GM19397 (cell line): ENCODE measurements at regions not wholly inside any gene's neighbourhood (a gene's known extent, or its start where the extent isn't known, plus 50 kb on each side); places are given as distances from the start of the nearest gene placed in this dataset.
"Not testable (repeated sequence)": the region's sequence is repeated elsewhere in the genome, so short reads cannot be mapped to it uniquely, and the experiment has no call there.

Experiments used
- ATAC-seq: cut with Tn5 transposase; IDR thresholded peaks from one replicate; pipeline ENCODE4 v1.9.1; 2021; ENCODE audit warnings: mild to moderate bottlenecking, moderate library complexity; ENCODE audit not compliant: unreplicated experiment

DNA sequence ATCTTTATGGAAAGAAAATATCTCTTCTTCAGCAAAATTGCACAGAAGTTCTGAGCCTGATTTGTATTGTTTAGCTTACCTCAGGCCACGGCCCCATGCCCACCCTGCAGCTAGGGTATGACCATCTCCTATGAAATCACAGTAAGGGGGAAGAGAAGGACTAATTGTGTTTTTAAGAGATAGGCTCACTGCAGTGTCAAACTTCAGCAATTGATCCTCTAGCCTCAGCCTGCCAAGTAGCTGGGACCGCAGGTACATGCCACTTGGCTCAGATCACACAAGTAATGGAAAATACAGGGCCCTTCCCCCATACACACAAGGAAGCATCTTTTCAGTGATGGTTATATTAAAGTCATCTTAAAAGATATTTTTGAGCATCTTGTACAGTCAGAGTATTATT is 60.0 kb downstream of the DMAC1 start:
- no peak for ATAC-seq

- no peak for ATAC-seq
Observed at GRCh38 chr9:7735311-7735710, 64.3 kb downstream of the DMAC1 start.

DNA sequence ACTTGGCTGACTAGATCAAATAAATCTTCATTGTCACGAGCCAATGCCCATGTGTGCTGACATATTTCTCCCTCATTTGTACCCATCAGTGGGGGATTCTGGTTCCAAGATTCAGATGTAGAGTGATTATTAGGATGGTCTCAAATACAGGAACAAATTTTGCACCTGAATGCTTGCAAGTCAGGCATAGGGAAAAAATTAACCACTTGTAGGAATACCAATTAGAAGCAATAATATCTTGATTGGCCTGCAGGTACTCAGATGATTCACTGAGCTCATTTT is 69.5 kb downstream of the DMAC1 start:
- no peak for ATAC-seq

DNA sequence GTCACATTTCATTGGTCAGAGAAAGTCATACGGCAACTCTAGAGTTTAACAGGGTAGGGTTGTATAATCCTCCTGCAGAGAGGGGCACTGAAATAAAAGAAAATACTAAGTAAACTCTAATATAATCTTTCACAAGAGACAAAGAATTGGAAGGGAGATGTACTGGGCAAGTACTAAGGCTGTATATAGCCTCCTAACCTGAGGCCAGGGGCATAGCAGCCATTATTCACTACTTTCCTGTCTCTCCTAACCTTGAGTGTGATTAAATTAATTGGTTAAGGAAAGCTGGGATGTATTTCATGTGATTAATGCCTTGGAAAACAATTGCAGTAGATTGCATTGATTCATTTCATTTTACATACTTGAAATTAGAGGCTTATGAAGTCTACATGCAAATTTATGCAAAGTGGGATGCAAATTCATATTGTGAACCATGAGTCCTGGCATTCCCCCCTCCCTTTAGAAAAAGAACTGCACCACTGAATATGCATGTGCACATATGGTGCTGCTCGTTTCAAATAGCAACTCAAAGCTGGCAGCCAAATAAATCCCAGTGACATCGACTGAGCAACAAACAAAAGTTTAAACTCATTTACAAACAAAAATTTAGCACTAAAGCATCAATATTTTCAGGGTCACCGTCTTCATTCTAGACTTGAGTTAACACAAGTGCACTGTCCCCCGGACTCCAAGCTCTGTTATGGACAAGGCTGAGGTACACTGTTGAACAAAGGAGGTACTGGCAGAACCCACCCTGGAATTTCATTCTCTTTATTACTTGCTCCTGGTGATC is 70.0 kb downstream of the DMAC1 start:
- no peak for ATAC-seq

- ATAC-seq, result no peak
Observed at GRCh38 chr9:7721291-7721690, 78.3 kb downstream of the DMAC1 start.

- ATAC-seq, result not testable (repeated sequence)
Observed at GRCh38 chr9:7713088-7713487, 86.5 kb downstream of the DMAC1 start.

- no peak for ATAC-seq
Observed at GRCh38 chr9:7710686-7711085, 88.9 kb downstream of the DMAC1 start.

DNA sequence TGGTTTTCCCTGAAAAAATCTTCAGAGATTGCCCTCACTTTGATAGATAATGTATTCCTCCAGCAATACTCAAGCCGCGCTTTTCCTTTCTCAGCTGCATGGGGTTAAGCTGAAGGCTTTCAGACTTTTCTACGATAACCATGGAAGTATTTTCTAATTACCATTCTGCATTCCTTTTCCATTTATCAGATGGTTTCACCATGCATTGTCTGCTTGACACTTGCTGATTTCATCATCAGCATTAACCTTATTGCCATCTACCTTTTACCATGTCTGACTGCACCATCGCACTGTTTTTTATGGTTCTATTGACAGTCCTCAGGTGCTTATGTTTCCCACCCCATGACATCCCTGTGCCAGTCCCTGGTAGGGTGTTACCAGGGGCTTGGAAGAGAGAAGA is 91.6 kb downstream of the DMAC1 start:
- ATAC-seq, result no peak

GRCh38 chr9:7704543-7704942 is 95.0 kb downstream of the DMAC1 start:
- ATAC-seq, result no peak

GRCh38 chr9:7691909-7692308 is 107.7 kb downstream of the DMAC1 start:
- ATAC-seq, result no peak

- ATAC-seq, result no peak
Observed at GRCh38 chr9:7690014-7690413, 109.6 kb downstream of the DMAC1 start.

- ATAC-seq, result no peak
Observed at GRCh38 chr9:7688626-7689025, 111.0 kb downstream of the DMAC1 start.

GRCh38 chr9:7676609-7677156 is 122.9 kb downstream of the DMAC1 start:
- no peak for ATAC-seq

DNA sequence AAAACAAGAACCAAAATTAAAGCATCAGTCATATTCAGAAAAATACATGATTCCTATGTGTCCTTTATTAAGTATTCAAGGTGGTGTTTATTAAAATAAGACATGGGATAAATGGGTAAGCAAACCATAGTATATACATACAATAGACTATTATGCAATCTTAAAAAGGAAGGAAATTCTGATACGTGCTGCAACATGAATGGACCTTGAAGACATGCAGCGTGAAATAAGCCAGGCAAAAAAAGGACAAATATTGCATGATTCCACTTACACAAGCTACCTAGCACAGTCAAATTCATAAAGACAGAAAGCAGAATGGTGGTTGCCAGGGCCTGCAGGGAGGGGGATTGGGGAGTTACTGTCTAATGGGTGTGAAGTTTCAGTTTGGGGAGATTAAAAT is 127.7 kb downstream of the DMAC1 start:
- no peak for ATAC-seq

GRCh38 chr9:7668541-7668940 is 131.0 kb downstream of the DMAC1 start:
- no peak for ATAC-seq

- ATAC-seq, result no peak
Observed at GRCh38 chr9:7665874-7666273, 133.7 kb downstream of the DMAC1 start.

DNA sequence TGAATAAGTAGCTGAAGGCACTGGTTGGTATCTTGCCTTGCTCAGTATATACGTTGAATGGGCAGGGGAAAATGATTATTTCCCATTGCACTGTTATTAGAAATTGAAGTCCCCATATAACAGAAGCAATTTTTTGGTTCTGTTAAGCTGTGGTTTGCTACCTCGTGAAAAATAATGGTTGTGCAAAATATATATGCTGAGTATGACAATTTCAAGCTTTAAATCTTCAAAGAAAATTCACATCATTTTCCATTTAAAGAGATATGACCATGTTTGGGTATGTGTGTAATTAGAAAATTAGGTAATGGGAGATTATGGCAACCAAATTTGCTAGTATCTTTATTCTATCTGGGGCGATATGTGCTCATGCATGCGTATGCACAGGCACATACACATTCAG is 139.8 kb downstream of the DMAC1 start:
- ATAC-seq, result no peak

DNA sequence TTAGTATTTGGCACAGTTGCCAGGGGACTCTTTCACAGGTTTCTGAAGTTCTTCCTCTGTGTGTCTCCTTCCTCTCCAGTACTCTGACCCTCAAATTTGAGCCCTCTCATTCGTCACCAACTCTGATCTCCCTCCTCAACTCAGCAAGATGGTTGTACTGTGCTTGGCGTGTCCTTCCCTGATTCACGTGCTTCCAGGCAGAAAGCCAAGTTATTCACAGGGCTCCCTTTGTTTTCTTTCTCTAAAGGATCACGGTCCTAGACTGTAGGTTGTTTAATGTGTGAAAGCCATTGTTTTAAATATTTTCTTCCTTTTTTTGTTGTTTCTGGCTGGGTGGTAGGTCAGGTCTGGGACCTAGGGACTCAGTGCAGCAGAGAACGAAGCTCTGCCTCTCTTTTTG is 142.9 kb downstream of the DMAC1 start:
- ATAC-seq, result no peak

DNA sequence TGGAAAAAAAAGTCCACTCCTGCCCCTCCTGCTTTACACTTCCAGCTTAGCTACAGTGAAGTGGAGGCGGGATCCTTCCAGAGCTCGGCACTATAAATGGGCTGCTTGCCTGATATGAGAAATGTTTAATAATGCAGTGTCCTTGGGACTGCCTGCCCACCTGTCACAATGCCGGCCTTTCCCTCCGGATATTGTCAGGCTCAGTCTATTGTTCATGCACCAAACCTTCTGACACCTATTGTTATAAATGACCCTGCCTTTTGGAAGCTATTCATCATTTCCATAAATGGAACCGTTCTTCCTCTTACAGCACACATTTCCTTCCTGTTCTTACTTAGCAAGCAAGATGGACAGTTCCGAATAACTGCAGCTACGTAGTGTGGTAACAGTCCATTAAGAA is 146.3 kb downstream of the DMAC1 start:
- no peak for ATAC-seq

- no peak for ATAC-seq
Observed at GRCh38 chr9:7640231-7640630, 159.3 kb downstream of the DMAC1 start.

- no peak for ATAC-seq
Observed at GRCh38 chr9:7639471-7639870, 160.1 kb downstream of the DMAC1 start.

- no peak for ATAC-seq
Observed at GRCh38 chr9:7636838-7637467, 162.6 kb downstream of the DMAC1 start.

DNA sequence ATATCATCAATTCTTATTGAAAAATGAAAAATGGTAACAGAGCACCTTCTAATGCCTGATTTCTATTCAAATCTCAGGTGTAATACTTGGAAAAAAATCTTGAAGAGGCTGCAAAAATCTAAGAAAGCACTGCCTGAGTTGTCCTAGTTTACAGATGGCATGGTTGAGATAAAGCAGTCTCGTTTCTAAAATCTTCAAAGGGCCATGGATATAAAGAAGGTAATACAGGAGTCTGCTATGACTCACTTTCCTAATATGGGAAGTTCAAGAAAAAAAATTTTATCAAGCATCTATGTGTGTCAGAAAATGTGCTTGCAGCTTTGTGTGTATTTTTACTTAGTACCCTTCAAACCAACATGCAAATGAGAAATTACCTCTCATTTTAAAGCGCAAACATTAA is 163.3 kb downstream of the DMAC1 start:
- ATAC-seq, result no peak
